ENCODE measurements at regions not wholly inside any gene's neighbourhood (a gene's known extent, or its start where the extent isn't known, plus 50 kb on each side); places are given as distances from the start of the nearest gene placed in this dataset.
A peak's percentile ranks its signal among the peaks of the same experiment; 100 is the strongest.

DNA sequence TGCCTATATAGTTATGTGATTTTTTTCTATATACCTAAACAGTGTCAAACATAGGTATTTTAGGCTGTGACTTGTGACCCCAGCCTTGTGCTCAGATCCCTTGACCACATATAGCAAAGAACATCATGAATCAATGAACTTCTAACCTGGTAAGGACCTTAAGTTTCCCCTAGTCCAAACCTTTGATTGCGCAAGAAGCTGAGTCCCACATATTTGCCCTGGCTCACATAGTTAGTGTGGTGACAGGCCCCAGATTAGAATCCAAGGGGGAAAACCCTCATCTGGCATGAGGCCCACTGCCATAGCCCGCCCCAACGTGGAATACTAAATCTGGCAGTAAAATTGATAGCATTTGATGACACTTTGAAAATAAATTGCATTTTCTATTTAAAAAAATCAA lies 171.8 kb downstream of the MZT1 start:
- TF ChIP-seq CEBPB (IDR thresholded peaks at IDR 0.05): peak; percentile 88
- TF ChIP-seq TCF12 (IDR thresholded peaks at IDR 0.05; ENCODE audit: low read depth): no peak

- no peak for TF ChIP-seq YY1 (IDR thresholded peaks at IDR 0.05; ENCODE audit: low read depth)
- no peak for TF ChIP-seq CREB1 (IDR thresholded peaks at IDR 0.05; ENCODE audit: low read depth)
- TF ChIP-seq REST (IDR thresholded peaks at IDR 0.05; ENCODE audit: low read depth): no peak
- TF ChIP-seq TEAD4 (IDR thresholded peaks at IDR 0.05): no peak
- no peak for TF ChIP-seq EGR1 (IDR thresholded peaks at IDR 0.05)
- TF ChIP-seq, protein P1, sequence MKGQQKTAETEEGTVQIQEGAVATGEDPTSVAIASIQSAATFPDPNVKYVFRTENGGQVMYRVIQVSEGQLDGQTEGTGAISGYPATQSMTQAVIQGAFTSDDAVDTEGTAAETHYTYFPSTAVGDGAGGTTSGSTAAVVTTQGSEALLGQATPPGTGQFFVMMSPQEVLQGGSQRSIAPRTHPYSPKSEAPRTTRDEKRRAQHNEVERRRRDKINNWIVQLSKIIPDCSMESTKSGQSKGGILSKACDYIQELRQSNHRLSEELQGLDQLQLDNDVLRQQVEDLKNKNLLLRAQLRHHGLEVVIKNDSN (IDR thresholded peaks at IDR 0.05): no peak
- TF ChIP-seq EP300 (IDR thresholded peaks at IDR 0.05; ENCODE audit: borderline replicate concordance): no peak
- TF ChIP-seq ZBTB7A (IDR thresholded peaks at IDR 0.05; ENCODE audit: low read depth): no peak
- no peak for TF ChIP-seq CEBPB (IDR thresholded peaks at IDR 0.05)
These were observed 174.7 kb downstream of the MZT1 start for GRCh38 chr13:72552731-72553130.

- TF ChIP-seq EP300 (IDR thresholded peaks at IDR 0.05; ENCODE audit: borderline replicate concordance) (no peak), YY1 (IDR thresholded peaks at IDR 0.05; ENCODE audit: low read depth) (no peak), CEBPB (IDR thresholded peaks at IDR 0.05) (no peak), RAD21 (IDR thresholded peaks at IDR 0.05; ENCODE audit: low read depth) (no peak)
These were observed 182.3 kb downstream of the MZT1 start for GRCh38 chr13:72545030-72545719.

DNA sequence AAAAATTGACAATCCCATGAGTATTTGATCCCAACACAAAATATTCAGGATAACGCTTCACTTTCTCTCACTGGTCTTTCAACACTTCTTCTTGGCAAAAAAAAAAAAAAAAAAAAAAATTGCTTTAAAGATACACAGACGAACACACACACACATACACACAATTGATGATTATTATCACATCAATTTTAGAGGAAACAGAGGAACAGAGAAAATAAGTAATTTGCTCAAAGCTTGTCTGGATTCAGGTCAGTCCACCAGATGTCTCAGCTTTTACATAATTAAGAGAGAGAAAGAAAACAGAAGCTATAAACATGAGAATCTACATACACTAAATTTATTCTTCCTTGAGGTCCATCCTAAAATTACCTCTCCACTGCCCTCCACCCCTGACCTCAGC lies 183.4 kb downstream of the MZT1 start:
- TF ChIP-seq YY1 (IDR thresholded peaks at IDR 0.05; ENCODE audit: low read depth): no peak
- TF ChIP-seq CEBPB (IDR thresholded peaks at IDR 0.05): no peak
- TF ChIP-seq, protein P2, sequence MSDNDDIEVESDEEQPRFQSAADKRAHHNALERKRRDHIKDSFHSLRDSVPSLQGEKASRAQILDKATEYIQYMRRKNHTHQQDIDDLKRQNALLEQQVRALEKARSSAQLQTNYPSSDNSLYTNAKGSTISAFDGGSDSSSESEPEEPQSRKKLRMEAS (IDR thresholded peaks at IDR 0.05): no peak
- no peak for TF ChIP-seq RAD21 (IDR thresholded peaks at IDR 0.05; ENCODE audit: low read depth)
- TF ChIP-seq CREB1 (IDR thresholded peaks at IDR 0.05; ENCODE audit: low read depth): no peak
- TF ChIP-seq EP300 (IDR thresholded peaks at IDR 0.05; ENCODE audit: borderline replicate concordance): no peak
- no peak for TF ChIP-seq TEAD4 (IDR thresholded peaks at IDR 0.05)
- no peak for TF ChIP-seq REST (IDR thresholded peaks at IDR 0.05; ENCODE audit: low read depth)
- no peak for TF ChIP-seq FOXM1 (IDR thresholded peaks at IDR 0.05; ENCODE audit: borderline replicate concordance, low read depth)
- TF ChIP-seq, protein P1 (IDR thresholded peaks at IDR 0.05): no peak
- no peak for TF ChIP-seq TCF12 (IDR thresholded peaks at IDR 0.05; ENCODE audit: low read depth)
- no peak for TF ChIP-seq ZBTB7A (IDR thresholded peaks at IDR 0.05; ENCODE audit: low read depth)

GRCh38 chr13:72542241-72542640 lies 185.2 kb downstream of the MZT1 start:
- no peak for TF ChIP-seq YY1 (IDR thresholded peaks at IDR 0.05; ENCODE audit: low read depth)
- TF ChIP-seq, protein P1 (IDR thresholded peaks at IDR 0.05): no peak
- TF ChIP-seq, protein P2 (IDR thresholded peaks at IDR 0.05): no peak
- TF ChIP-seq ZBTB7A (IDR thresholded peaks at IDR 0.05; ENCODE audit: low read depth): no peak
- TF ChIP-seq REST (IDR thresholded peaks at IDR 0.05; ENCODE audit: low read depth): no peak
- no peak for TF ChIP-seq NFIC (IDR thresholded peaks at IDR 0.05)
- no peak for TF ChIP-seq TAF1 (IDR thresholded peaks at IDR 0.05; ENCODE audit: low read depth)
- no peak for TF ChIP-seq EP300 (IDR thresholded peaks at IDR 0.05; ENCODE audit: borderline replicate concordance)
- no peak for TF ChIP-seq RAD21 (IDR thresholded peaks at IDR 0.05; ENCODE audit: low read depth)
- no peak for TF ChIP-seq CREB1 (IDR thresholded peaks at IDR 0.05; ENCODE audit: low read depth)
- no peak for TF ChIP-seq EGR1 (IDR thresholded peaks at IDR 0.05)
- TF ChIP-seq TCF12 (IDR thresholded peaks at IDR 0.05; ENCODE audit: low read depth): no peak
- TF ChIP-seq CEBPB (IDR thresholded peaks at IDR 0.05): no peak
- no peak for TF ChIP-seq FOXM1 (IDR thresholded peaks at IDR 0.05; ENCODE audit: borderline replicate concordance, low read depth)
- no peak for TF ChIP-seq TEAD4 (IDR thresholded peaks at IDR 0.05)
